GM12873 (cell line): ENCODE measurements at regions not wholly inside any gene's neighbourhood (a gene's known extent, or its start where the extent isn't known, plus 50 kb on each side); places are given as distances from the start of the nearest gene placed in this dataset.

Experiments used
- CTCF ChIP-seq: IDR thresholded peaks from 2 replicates; pipeline ENCODE4 v1.5.1; 2012; ENCODE audit warnings: low read depth, mild to moderate bottlenecking, moderate library complexity, low read length, control low read depth; ENCODE audit not compliant: insufficient read depth; ENCODE audit errors: missing control alignments

DNA sequence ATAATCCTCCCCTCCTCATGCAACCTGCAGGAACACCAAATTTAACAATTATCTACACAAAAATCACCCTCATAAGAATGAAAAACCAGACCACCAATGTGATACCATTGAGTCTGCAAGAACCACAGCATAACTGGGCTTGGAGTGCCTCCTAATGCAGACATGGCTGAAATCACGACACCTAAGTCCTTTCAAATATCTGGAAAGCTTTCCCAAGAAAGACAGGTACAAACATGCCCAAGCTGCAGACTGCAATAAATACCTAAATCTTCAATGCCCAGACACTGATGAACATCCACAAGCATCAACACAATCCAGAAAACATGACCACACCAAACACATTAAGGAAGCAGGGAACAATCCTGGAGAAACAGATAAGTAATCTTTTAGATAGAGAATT is 417.1 kb downstream of the LMO7 start:
- TF ChIP-seq CTCF, result no peak

GRCh38 chr13:76049376-76049746 is 413.2 kb downstream of the LMO7 start:
- TF ChIP-seq CTCF, result no peak

GRCh38 chr13:76048675-76049375 is 412.7 kb downstream of the LMO7 start:
- TF ChIP-seq CTCF, result no peak

DNA sequence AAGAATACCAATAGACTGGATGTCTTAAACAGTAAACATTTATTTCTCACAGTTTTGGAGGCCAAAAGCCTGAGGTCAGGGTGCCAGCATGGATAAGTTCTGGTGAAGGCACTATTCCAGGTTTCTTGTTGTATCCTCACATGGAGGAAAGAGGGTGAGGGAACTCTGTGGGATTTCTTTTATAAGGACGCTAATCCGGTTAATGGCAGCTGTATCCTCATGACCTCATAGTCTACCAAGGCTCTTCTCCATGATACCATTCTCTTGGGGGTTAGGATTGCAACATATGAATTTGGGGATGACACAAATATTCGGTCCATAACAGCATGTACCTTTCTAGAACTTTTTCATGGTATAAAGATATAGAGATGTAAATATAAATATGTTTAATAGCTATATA is 412.0 kb downstream of the LMO7 start:
- no peak for TF ChIP-seq CTCF

DNA sequence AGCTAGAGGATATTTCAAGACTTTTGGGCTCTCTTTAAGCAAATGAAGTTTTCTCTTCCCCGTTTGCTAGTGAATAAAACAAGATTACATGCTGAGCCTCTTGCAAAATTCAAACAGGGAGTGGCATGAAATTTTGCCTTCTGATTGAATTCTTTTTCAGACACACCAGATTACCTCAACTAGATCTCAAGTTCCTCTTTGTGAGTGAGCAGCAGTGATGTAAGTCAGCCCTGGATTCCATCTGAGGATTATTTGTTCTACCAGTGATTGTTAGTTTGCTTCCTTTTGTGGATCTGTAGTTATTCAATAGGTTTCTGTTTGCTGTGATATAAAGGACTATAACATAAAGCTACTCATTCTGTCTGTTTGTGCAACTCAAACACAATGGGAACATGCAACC is 407.7 kb downstream of the LMO7 start:
- TF ChIP-seq CTCF, result no peak

- TF ChIP-seq CTCF, result peak; percentile 13
Measured at GRCh38 chr13:76038920-76039716, 403.0 kb downstream of the LMO7 start.

DNA sequence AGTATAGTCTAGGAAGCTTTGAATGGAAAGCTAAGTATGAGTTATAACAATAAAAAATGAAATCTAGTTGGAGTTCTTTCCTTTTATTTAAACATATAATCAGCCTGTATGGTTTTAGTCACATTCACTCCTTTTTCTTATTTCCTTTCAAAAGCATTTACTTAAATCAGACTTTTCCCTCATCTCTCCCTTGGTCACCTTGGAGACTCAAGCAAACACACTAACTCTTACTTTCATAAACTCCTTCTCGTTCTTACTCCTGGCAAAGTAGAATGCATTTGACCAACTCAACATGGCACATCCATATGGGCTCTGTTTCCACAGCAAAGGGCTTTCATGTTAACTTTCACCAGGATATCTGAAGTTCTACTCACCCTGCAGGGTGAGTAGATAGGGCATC is 400.0 kb downstream of the LMO7 start:
- no peak for TF ChIP-seq CTCF
